Panc1 (cell line): ENCODE measurements at regions not wholly inside any gene's neighbourhood (a gene's known extent, or its start where the extent isn't known, plus 50 kb on each side); places are given as distances from the start of the nearest gene placed in this dataset.

Experiments used
- ATAC-seq: fragments of 200-7000 bp; cut with Tn5 transposase; 2 replicates; pipeline ENCODE4 v1.9.1; 2020; ENCODE audit warnings: mild to moderate bottlenecking, moderate library complexity
- BruUV-seq: library from RNA; stranded (reverse); fragments of 400-500 nt; replicated peaks from 2 replicates; lab custom pipeline; 2021; lab: Mats Ljungman, UMichigan
- CTCF ChIA-PET: fragments of 300-600 bp; sonication (Branson Sonifier 250); formaldehyde crosslinking; loops from one replicate; lab custom pipeline; 2022; ENCODE audit warnings: antibody characterized with exemption; lab: Charles Lee
- POLR2A ChIA-PET: fragments of 300-600 bp; sonication (Branson Sonifier 250); formaldehyde crosslinking; loops from one replicate; lab custom pipeline; 2022; ENCODE audit warnings: antibody characterized with exemption; lab: Charles Lee
- DNase-seq: peaks from one replicate; pipeline ENCODE4 v3.0.0-alpha.2; 2010; ENCODE audit warnings: low read depth, low spot score
- H3K27ac ChIP-seq: 2 replicates; pipeline ENCODE4 v1.5.1; 2011; ENCODE audit warnings: mild to moderate bottlenecking, low read length, inconsistent platforms
- H3K27me3 ChIP-seq: fragments of 200-500 bp; sonication (Bioruptor generic); 2 replicates; pipeline ENCODE4 v1.6.0; 2014; ENCODE audit warnings: low read length, inconsistent platforms; ENCODE audit not compliant: control insufficient read depth, insufficient read depth
- H3K36me3 ChIP-seq: fragments of 200-500 bp; sonication (Bioruptor generic); 2 replicates; pipeline ENCODE4 v1.5.1; 2014; ENCODE audit warnings: inconsistent platforms, mild to moderate bottlenecking, low read length, moderate library complexity; ENCODE audit not compliant: control insufficient read depth, insufficient read depth
- H3K4me1 ChIP-seq: 2 replicates; pipeline ENCODE4 v1.5.1; 2011; ENCODE audit warnings: inconsistent platforms, mild to moderate bottlenecking, low read length, moderate library complexity; ENCODE audit not compliant: control insufficient read depth, insufficient read depth
- H3K4me3 ChIP-seq, 2 experiments: 2 replicates each; pipeline ENCODE4 v1.5.1; 2011 to 2012; ENCODE audit warnings: low read depth in 2 of 2, low read length in 2 of 2, mild to moderate bottlenecking in 2 of 2, inconsistent platforms in 1 of 2, moderate library complexity in 1 of 2
- H3K9me3 ChIP-seq: fragments of 200-500 bp; sonication (Bioruptor generic); 2 replicates; pipeline ENCODE4 v1.5.1; 2014; ENCODE audit warnings: low read depth, mild to moderate bottlenecking, inconsistent platforms, low read length, moderate library complexity; ENCODE audit not compliant: control insufficient read depth, insufficient read depth
- POLR2AphosphoS5 ChIP-seq: IDR thresholded peaks from 2 replicates; pipeline ENCODE4 v1.6.1; 2012; ENCODE audit warnings: mild to moderate bottlenecking, low read depth, low read length, moderate library complexity
- SIN3A ChIP-seq: IDR thresholded peaks from 2 replicates; pipeline ENCODE4 v1.6.1; 2012; ENCODE audit warnings: low read depth, mild to moderate bottlenecking, low read length, moderate library complexity, borderline replicate concordance; ENCODE audit not compliant: insufficient read depth
- TCF7L2 ChIP-seq: IDR thresholded peaks from 2 replicates; pipeline ENCODE4 v1.6.1; 2011; ENCODE audit warnings: mild to moderate bottlenecking, low read depth, low read length, inconsistent platforms
- in situ Hi-C: cut with HindIII; loops from 2 replicates; pipeline ENCODE4 v1.10.0; 2016; ENCODE audit warnings: low sequenced_read_pairs, low pct_unique_long_range_greater_than_20kb
- intact Hi-C: fragments of 100-400 bp; cut with micrococcal nuclease; formaldehyde crosslinking; loops from one replicate; pipeline ENCODE4 v1.10.0; 2022; ENCODE audit not compliant: unreplicated experiment
- TF ChIP-seq, protein P1 (sequence below), 2 experiments: IDR thresholded peaks; 2 replicates each; pipeline ENCODE4 v1.6.1; 2011 to 2012; ENCODE audit warnings: low read depth in 2 of 2, control low read depth in 1 of 2, low read length in 1 of 2, mild to moderate bottlenecking in 1 of 2, moderate library complexity in 1 of 2; ENCODE audit not compliant: insufficient read depth in 1 of 2
- TF ChIP-seq, protein P2 (sequence below): fragments of 450-650 bp; IDR thresholded peaks from 2 replicates; pipeline ENCODE4 v1.5.1; 2017; ENCODE audit warnings: mild to moderate bottlenecking

GRCh38 chrX:6885396-6885795 is 262.1 kb upstream of the STS start:
- ATAC-seq (no peak), DNase-seq (no peak)
- Histone ChIP-seq H3K36me3 (no peaks in the 10 kb centered on the region), H3K9me3 (no peaks in the 10 kb centered on the region), H3K27ac (no peak overlapping the region), H3K4me1 (no peaks in the 10 kb centered on the region), H3K4me3 (no peak overlapping the region), H3K27me3 (no peaks in the 10 kb centered on the region)
- ChIA-PET POLR2A (no interaction called here), CTCF (no interaction called here)
- BruUV-seq: no TSS peak
- no peak for TF ChIP-seq SIN3A
- TF ChIP-seq, protein P1, sequence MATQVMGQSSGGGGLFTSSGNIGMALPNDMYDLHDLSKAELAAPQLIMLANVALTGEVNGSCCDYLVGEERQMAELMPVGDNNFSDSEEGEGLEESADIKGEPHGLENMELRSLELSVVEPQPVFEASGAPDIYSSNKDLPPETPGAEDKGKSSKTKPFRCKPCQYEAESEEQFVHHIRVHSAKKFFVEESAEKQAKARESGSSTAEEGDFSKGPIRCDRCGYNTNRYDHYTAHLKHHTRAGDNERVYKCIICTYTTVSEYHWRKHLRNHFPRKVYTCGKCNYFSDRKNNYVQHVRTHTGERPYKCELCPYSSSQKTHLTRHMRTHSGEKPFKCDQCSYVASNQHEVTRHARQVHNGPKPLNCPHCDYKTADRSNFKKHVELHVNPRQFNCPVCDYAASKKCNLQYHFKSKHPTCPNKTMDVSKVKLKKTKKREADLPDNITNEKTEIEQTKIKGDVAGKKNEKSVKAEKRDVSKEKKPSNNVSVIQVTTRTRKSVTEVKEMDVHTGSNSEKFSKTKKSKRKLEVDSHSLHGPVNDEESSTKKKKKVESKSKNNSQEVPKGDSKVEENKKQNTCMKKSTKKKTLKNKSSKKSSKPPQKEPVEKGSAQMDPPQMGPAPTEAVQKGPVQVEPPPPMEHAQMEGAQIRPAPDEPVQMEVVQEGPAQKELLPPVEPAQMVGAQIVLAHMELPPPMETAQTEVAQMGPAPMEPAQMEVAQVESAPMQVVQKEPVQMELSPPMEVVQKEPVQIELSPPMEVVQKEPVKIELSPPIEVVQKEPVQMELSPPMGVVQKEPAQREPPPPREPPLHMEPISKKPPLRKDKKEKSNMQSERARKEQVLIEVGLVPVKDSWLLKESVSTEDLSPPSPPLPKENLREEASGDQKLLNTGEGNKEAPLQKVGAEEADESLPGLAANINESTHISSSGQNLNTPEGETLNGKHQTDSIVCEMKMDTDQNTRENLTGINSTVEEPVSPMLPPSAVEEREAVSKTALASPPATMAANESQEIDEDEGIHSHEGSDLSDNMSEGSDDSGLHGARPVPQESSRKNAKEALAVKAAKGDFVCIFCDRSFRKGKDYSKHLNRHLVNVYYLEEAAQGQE (IDR thresholded peaks at IDR 0.05; ENCODE audit: insufficient read depth in 1 of 2, low read depth in 2 of 2, low read length in 1 of 2): no peak
- no peak for TF ChIP-seq TCF7L2
- TF ChIP-seq, protein P2, sequence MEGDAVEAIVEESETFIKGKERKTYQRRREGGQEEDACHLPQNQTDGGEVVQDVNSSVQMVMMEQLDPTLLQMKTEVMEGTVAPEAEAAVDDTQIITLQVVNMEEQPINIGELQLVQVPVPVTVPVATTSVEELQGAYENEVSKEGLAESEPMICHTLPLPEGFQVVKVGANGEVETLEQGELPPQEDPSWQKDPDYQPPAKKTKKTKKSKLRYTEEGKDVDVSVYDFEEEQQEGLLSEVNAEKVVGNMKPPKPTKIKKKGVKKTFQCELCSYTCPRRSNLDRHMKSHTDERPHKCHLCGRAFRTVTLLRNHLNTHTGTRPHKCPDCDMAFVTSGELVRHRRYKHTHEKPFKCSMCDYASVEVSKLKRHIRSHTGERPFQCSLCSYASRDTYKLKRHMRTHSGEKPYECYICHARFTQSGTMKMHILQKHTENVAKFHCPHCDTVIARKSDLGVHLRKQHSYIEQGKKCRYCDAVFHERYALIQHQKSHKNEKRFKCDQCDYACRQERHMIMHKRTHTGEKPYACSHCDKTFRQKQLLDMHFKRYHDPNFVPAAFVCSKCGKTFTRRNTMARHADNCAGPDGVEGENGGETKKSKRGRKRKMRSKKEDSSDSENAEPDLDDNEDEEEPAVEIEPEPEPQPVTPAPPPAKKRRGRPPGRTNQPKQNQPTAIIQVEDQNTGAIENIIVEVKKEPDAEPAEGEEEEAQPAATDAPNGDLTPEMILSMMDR: no peak
- intact Hi-C loops: no loop called here
- in situ Hi-C loops: no loop called here

GRCh38 chrX:6861456-6861855 is 286.1 kb upstream of the STS start:
- BruUV-seq: no TSS peak
- H3K9me3 ChIP-seq: no peaks in the 10 kb centered on the region
- no peaks in the 10 kb centered on the region for H3K27me3 ChIP-seq
- intact Hi-C loops: no loop called here
- ATAC-seq (no peak), DNase-seq (no peak)
- no peak overlapping the region for H3K27ac ChIP-seq
- in situ Hi-C loops: no loop called here
- no peaks in the 10 kb centered on the region for H3K4me1 ChIP-seq
- H3K4me3 ChIP-seq: no peak overlapping the region
- TF ChIP-seq, protein P2: no peak
- TF ChIP-seq, protein P1 (IDR thresholded peaks at IDR 0.05; ENCODE audit: insufficient read depth in 1 of 2, low read depth in 2 of 2, low read length in 1 of 2): no peak
- TF ChIP-seq POLR2AphosphoS5 (no peak), TCF7L2 (no peak), SIN3A (no peak)
- ChIA-PET POLR2A (no interaction called here), CTCF (no interaction called here)
- no peaks in the 10 kb centered on the region for H3K36me3 ChIP-seq
